Parathyroid adenoma (tissue), 2 donors: ENCODE measurements at regions not wholly inside any gene's neighbourhood (a gene's known extent, or its start where the extent isn't known, plus 50 kb on each side); places are given as distances from the start of the nearest gene placed in this dataset.

Source experiments
- H2AFZ ChIP-seq: fragments of 300-600 bp; sonication (generic); one replicate; pipeline ENCODE4 v1.7.0; 2017; ENCODE audit warnings: antibody characterized with exemption, mild to moderate bottlenecking
- H3K27ac ChIP-seq: fragments of 300-600 bp; sonication (generic); one replicate; pipeline ENCODE4 v1.7.0; 2017
- H3K27me3 ChIP-seq: fragments of 300-600 bp; sonication (generic); one replicate; pipeline ENCODE4 v1.7.0; 2017; ENCODE audit warnings: low read length; ENCODE audit not compliant: control insufficient read depth, insufficient read depth
- H3K36me3 ChIP-seq: fragments of 300-600 bp; sonication (generic); one replicate; pipeline ENCODE4 v1.7.0; 2017; ENCODE audit warnings: low read length; ENCODE audit not compliant: control insufficient read depth, insufficient read depth
- H3K4me1 ChIP-seq: fragments of 300-600 bp; sonication (generic); one replicate; pipeline ENCODE4 v1.7.0; 2017; ENCODE audit warnings: control low read depth
- H3K4me2 ChIP-seq: fragments of 300-600 bp; sonication (generic); one replicate; pipeline ENCODE4 v1.7.0; 2017; ENCODE audit warnings: low read length
- H3K4me3 ChIP-seq: fragments of 300-600 bp; sonication (generic); one replicate; pipeline ENCODE4 v1.7.0; 2017; ENCODE audit warnings: low read depth, low read length
- H3K79me2 ChIP-seq: fragments of 300-600 bp; sonication (generic); one replicate; pipeline ENCODE4 v1.7.0; 2017; ENCODE audit warnings: control low read depth
- H3K9ac ChIP-seq: fragments of 300-600 bp; sonication (generic); one replicate; pipeline ENCODE4 v1.7.0; 2017; ENCODE audit warnings: mild to moderate bottlenecking
- H3K9me3 ChIP-seq: fragments of 300-600 bp; sonication (generic); one replicate; pipeline ENCODE4 v1.7.0; 2017; ENCODE audit warnings: low read length; ENCODE audit not compliant: control insufficient read depth
- TF ChIP-seq, protein P1 (sequence below): fragments of 300-600 bp; sonication (generic); IDR thresholded peaks from one replicate; pipeline ENCODE4 v1.7.0; 2017; ENCODE audit warnings: antibody characterized with exemption, mild to moderate bottlenecking
- donor health status: primary hyperparathyroidism.

DNA sequence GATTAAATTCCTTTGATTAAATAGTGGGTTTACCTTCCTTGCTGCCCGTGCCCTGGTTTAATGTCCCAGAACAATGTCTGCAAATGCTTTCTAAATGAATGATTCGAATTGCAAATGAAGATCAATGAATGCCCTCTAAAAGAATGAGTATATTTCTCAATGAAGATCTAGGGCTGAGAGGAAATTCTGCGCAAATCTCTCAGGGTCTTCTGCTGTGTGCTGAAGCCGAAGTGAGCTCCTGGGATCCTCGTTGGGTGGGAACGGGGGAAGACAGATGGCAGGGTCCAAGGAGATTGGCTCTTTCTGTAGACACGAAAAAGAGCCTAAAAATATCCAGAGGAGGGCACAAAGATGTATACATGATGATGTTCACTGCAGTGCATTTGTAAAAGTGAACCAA lies 224.8 kb downstream of the STIM2 start:
- Histone ChIP-seq H3K27ac (no peak overlapping the region), H3K27me3 (no peaks in the 10 kb centered on the region), H3K9ac (no peak overlapping the region), H3K4me3 (no peak overlapping the region), H3K36me3 (no peaks in the 10 kb centered on the region), H2AFZ (no peak overlapping the region), H3K9me3 (no peaks in the 10 kb centered on the region), H3K4me1 (no peaks in the 10 kb centered on the region), H3K4me2 (no peak overlapping the region), H3K79me2 (no peaks in the 10 kb centered on the region)
- TF ChIP-seq, protein P1, sequence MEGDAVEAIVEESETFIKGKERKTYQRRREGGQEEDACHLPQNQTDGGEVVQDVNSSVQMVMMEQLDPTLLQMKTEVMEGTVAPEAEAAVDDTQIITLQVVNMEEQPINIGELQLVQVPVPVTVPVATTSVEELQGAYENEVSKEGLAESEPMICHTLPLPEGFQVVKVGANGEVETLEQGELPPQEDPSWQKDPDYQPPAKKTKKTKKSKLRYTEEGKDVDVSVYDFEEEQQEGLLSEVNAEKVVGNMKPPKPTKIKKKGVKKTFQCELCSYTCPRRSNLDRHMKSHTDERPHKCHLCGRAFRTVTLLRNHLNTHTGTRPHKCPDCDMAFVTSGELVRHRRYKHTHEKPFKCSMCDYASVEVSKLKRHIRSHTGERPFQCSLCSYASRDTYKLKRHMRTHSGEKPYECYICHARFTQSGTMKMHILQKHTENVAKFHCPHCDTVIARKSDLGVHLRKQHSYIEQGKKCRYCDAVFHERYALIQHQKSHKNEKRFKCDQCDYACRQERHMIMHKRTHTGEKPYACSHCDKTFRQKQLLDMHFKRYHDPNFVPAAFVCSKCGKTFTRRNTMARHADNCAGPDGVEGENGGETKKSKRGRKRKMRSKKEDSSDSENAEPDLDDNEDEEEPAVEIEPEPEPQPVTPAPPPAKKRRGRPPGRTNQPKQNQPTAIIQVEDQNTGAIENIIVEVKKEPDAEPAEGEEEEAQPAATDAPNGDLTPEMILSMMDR, result no peak

DNA sequence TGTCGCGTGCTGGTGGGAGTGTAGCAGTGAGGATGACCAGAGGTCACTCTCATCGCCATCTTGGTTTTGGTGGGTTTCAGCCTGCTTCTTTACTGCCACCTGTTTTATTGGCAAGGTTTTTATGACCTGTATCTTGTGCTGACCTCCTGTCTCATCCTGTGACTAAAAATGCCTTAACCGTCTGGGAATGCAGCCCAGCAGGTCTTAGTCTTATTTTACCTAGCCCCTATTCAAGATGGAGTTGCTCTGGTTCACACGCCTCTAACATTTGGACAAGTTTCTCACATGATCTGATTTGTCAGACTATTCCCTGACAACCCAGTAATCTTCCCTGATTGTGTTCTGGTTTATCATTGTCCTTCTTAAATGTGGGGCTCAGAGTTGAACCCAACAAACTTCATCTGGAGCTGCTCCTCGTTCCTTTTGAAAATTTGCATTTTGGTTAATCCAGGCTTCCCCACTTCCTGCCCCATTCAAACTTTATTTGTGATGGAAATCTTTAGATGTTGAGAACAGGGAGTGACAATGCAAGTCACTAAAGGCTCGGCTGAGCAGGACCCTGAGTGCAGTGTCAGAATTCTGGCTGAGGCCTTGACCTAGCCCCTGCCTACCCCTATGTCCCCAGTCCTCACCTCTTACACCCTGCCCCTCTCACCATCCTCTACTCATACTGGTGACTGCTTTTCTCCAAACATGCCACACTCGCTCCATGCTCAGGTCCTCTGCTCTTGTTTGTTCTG lies 226.8 kb downstream of the STIM2 start:
- Histone ChIP-seq H3K27ac (no peak overlapping the region), H3K4me1 (no peaks in the 10 kb centered on the region), H3K9me3 (no peaks in the 10 kb centered on the region), H3K4me3 (no peak overlapping the region), H2AFZ (no peak overlapping the region), H3K79me2 (no peaks in the 10 kb centered on the region), H3K4me2 (no peak overlapping the region), H3K27me3 (peaks cover 4% of the 10 kb centered on the region), H3K9ac (no peak overlapping the region), H3K36me3 (no peaks in the 10 kb centered on the region)
- TF ChIP-seq, protein P1, result no peak

DNA sequence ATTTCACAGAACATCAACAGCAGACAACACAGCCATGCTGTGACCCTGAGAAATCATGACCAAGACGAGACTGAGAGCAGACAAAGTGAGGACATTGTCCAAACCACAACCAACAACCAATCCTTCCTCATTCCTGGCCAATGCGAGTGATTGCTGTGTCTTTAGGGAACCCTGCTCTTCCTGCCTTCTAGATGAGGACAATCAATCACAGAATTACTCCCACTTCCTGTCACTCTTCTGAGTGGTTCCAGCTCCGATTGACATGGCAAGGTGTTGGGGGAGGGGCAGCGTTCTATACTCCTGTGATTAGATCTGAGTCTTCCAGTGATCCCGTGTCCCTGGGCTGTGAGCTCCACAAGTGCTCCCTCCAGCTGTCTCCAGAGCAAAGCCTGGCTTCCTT lies 227.8 kb downstream of the STIM2 start:
- no peak overlapping the region for H3K4me2 ChIP-seq
- no peak overlapping the region for H3K27ac ChIP-seq
- TF ChIP-seq, protein P1, result no peak
- no peaks in the 10 kb centered on the region for H3K79me2 ChIP-seq
- H2AFZ ChIP-seq, result no peak overlapping the region
- peaks cover 4% of the 10 kb centered on the region for H3K27me3 ChIP-seq
- no peaks in the 10 kb centered on the region for H3K9me3 ChIP-seq
- H3K9ac ChIP-seq, result no peak overlapping the region
- no peak overlapping the region for H3K4me3 ChIP-seq
- no peaks in the 10 kb centered on the region for H3K36me3 ChIP-seq
- no peaks in the 10 kb centered on the region for H3K4me1 ChIP-seq

DNA sequence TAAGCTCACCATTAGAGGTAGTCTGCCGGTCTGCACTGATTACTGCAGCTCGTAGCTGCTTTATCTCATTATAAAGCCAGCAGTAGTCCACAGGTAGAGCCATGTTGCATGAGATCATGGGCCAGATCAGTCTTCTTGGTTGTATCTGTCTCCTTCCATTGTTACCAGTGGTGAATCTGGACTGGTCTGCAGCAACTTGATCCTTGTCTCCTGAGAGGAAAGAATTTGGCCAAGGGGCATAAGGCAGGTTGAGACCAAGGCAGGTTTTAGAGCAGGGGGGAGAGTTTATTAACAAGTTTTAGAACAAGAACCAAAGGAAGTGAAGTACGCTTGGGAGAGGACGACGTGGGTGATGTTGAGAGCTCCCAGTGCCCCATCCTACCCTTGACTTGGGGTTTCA lies 228.5 kb downstream of the STIM2 start:
- TF ChIP-seq, protein P1, result no peak
- H3K9me3 ChIP-seq, result no peaks in the 10 kb centered on the region
- H2AFZ ChIP-seq, result no peak overlapping the region
- no peak overlapping the region for H3K4me3 ChIP-seq
- H3K36me3 ChIP-seq, result no peaks in the 10 kb centered on the region
- no peaks in the 10 kb centered on the region for H3K4me1 ChIP-seq
- no peak overlapping the region for H3K27ac ChIP-seq
- peaks cover 4% of the 10 kb centered on the region for H3K27me3 ChIP-seq
- H3K4me2 ChIP-seq, result no peak overlapping the region
- no peak overlapping the region for H3K9ac ChIP-seq
- H3K79me2 ChIP-seq, result no peaks in the 10 kb centered on the region

DNA sequence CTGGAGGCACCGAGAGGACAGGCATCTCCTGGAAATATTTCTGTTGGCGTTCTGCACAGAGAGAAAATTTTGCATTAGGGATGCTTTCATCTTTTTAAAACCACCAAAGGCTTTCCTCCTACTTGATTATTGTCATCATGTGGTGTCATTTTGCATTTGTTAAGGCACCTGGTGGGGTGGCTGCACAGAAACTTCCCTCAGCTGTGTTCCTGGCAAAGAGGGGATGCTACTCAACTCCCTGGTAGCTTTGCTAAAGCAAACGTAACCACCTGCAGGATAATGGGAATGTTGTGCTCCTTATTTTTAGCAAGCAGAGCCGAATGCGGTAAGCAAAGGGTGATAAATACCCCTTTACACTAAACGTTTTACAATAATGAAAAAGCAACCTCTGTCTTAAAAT lies 229.8 kb downstream of the STIM2 start:
- no peak overlapping the region for H2AFZ ChIP-seq
- H3K9ac ChIP-seq, result no peak overlapping the region
- no peaks in the 10 kb centered on the region for H3K4me1 ChIP-seq
- no peaks in the 10 kb centered on the region for H3K9me3 ChIP-seq
- no peak overlapping the region for H3K27ac ChIP-seq
- H3K79me2 ChIP-seq, result no peaks in the 10 kb centered on the region
- no peak overlapping the region for H3K4me2 ChIP-seq
- H3K27me3 ChIP-seq, result peaks cover 4% of the 10 kb centered on the region
- TF ChIP-seq, protein P1, result no peak
- H3K36me3 ChIP-seq, result no peaks in the 10 kb centered on the region
- H3K4me3 ChIP-seq, result no peak overlapping the region
